BLaER1 treated with 17β-estradiol and CSF1 and Interleukin-3, amounts not matched to agents 10 nM and 100 nM (cell line): ENCODE measurements at regions not wholly inside any gene's neighbourhood (a gene's known extent, or its start where the extent isn't known, plus 50 kb on each side); places are given as distances from the start of the nearest gene placed in this dataset.
"Not testable (repeated sequence)": the region's sequence is repeated elsewhere in the genome, so short reads cannot be mapped to it uniquely, and the experiment has no call there.

Experiments
- H3K27ac ChIP-seq, 11 experiments: shearing (Covaris generic); formaldehyde crosslinking; 2 replicates each; pipeline ENCODE4 v1.8.1; 2022
- H3K27me3 ChIP-seq, 11 experiments: shearing (Covaris generic); formaldehyde crosslinking; 2 replicates each; pipeline ENCODE4 v1.8.1; 2022
- H3K36me3 ChIP-seq, 11 experiments: shearing (Covaris generic); formaldehyde crosslinking; 2 replicates each; pipeline ENCODE4 v1.8.1; 2022
- H3K4me1 ChIP-seq, 10 experiments: shearing (Covaris generic); formaldehyde crosslinking; 2 replicates each; pipeline ENCODE4 v1.8.1; 2022
- H3K4me2 ChIP-seq, 11 experiments: shearing (Covaris generic); formaldehyde crosslinking; 2 replicates each; pipeline ENCODE4 v1.8.1; 2022
- H3K4me3 ChIP-seq, 10 experiments: shearing (Covaris generic); formaldehyde crosslinking; 2 replicates each; pipeline ENCODE4 v1.8.1; 2022
- H3K9ac ChIP-seq, 11 experiments: shearing (Covaris generic); formaldehyde crosslinking; 2 replicates each; pipeline ENCODE4 v1.8.1; 2022
- H3K9me3 ChIP-seq, 11 experiments: shearing (Covaris generic); formaldehyde crosslinking; replicated peaks in 1 of 11; 2 replicates each; pipeline ENCODE4 v1.8.1; 2022
- H4K20me1 ChIP-seq, 11 experiments: shearing (Covaris generic); formaldehyde crosslinking; 2 replicates each; pipeline ENCODE4 v1.8.1; 2022
- Cebpa-rat ChIP-seq, 11 experiments: shearing (Covaris generic); IDR thresholded peaks; 2 replicates each; pipeline ENCODE4 v1.8.1; 2022

DNA sequence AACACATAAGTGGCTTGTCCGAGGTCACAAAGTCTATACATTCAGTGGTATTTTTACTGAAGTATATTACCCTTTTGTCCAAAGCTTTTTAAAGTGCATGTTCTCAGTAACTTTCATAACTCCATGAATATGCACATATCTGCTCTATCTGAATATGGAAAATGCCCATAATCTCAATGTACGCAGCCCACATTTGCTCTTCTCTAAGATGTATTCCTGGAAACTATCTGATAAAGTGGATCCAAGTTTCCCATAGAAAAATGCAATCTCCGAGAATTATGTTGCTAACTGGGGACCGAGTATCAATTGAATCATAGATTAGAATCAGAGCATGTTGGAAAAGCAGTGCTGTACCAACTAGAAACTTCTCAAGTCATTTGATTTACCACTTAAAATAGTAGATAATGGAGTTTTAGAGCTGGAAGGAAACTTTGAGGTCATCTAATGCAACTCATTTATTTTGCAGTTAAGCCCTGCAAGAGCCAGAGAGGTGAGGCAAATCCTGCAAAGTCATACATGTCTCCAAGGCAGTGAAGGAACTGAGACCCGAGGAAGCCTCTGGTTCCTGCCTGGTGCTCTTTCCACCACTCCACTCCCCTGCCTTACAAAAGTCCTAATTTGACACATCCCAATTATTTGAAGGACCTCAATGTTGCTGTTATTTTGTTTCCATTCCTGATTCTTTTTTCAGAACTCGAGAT lies 69.4 kb downstream of the CYCS start:
- no peak overlapping the region for H3K27ac ChIP-seq
- no peaks in the 10 kb centered on the region for H4K20me1 ChIP-seq
- no peak overlapping the region for H3K4me3 ChIP-seq
- no peaks in the 10 kb centered on the region for H3K4me1 ChIP-seq
- TF ChIP-seq Cebpa-rat (IDR thresholded peaks at IDR 0.05) = no peak
- no peaks in the 10 kb centered on the region for H3K9me3 ChIP-seq
- no peak overlapping the region for H3K9ac ChIP-seq
- H3K36me3 ChIP-seq = no peaks in the 10 kb centered on the region
- no peak overlapping the region for H3K4me2 ChIP-seq
- H3K27me3 ChIP-seq = no peaks in the 10 kb centered on the region

GRCh38 chr7:25054819-25055519 lies 70.1 kb downstream of the CYCS start:
- TF ChIP-seq Cebpa-rat (IDR thresholded peaks at IDR 0.05) = no peak
- Histone ChIP-seq H3K4me2 (no peak overlapping the region), H3K4me1 (no peaks in the 10 kb centered on the region), H3K9ac (no peak overlapping the region), H3K9me3 (no peaks in the 10 kb centered on the region), H4K20me1 (no peaks in the 10 kb centered on the region), H3K4me3 (no peak overlapping the region), H3K27me3 (no peaks in the 10 kb centered on the region), H3K36me3 (no peaks in the 10 kb centered on the region), H3K27ac (no peak overlapping the region)

GRCh38 chr7:25050223-25050622 lies 70.2 kb upstream of the OSBPL3 start:
- no peak overlapping the region for H3K4me3 ChIP-seq
- 0 out of 22 replicates have a peak, but pooled peaks cover 0 to 5% (median 0%) of the 10 kb centered on the region in 11 experiments for H3K9me3 ChIP-seq
- H3K4me1 ChIP-seq = no peaks in the 10 kb centered on the region
- H3K9ac ChIP-seq = no peak overlapping the region
- H4K20me1 ChIP-seq = no peaks in the 10 kb centered on the region
- H3K27me3 ChIP-seq = no peaks in the 10 kb centered on the region
- TF ChIP-seq Cebpa-rat (IDR thresholded peaks at IDR 0.05) = no peak
- no peak overlapping the region for H3K4me2 ChIP-seq
- no peak overlapping the region for H3K27ac ChIP-seq
- no peaks in the 10 kb centered on the region for H3K36me3 ChIP-seq

DNA sequence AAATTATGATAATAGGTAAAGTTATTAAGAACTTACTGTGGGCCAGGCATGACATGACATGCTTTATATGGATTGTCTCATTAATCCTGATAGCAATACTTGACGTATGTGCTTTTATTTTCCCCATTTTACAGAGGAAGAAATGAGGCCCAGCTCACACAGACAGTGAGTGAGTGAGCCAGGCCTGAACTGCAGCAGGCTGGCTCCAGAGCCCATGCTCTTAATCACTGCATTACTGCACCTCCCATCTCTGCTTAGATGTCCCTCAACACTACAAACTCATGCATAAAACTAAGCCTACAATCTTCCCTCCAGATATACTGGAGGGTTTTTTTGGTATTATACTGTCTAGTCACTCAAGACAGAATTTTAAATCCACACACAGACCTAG lies 68.5 kb upstream of the OSBPL3 start:
- Histone ChIP-seq H3K9me3 (0 out of 22 replicates have a peak, but pooled peaks cover 0 to 5% (median 0%) of the 10 kb centered on the region in 11 experiments), H3K27ac (no peak overlapping the region), H3K4me1 (no peaks in the 10 kb centered on the region), H3K4me2 (no peak overlapping the region), H4K20me1 (no peaks in the 10 kb centered on the region), H3K4me3 (no peak overlapping the region), H3K9ac (no peak overlapping the region), H3K36me3 (no peaks in the 10 kb centered on the region), H3K27me3 (no peaks in the 10 kb centered on the region)
- no peak for TF ChIP-seq Cebpa-rat (IDR thresholded peaks at IDR 0.05)

GRCh38 chr7:25047571-25048443 lies 67.8 kb upstream of the OSBPL3 start:
- not testable (repeated sequence) for H3K4me3 ChIP-seq

DNA sequence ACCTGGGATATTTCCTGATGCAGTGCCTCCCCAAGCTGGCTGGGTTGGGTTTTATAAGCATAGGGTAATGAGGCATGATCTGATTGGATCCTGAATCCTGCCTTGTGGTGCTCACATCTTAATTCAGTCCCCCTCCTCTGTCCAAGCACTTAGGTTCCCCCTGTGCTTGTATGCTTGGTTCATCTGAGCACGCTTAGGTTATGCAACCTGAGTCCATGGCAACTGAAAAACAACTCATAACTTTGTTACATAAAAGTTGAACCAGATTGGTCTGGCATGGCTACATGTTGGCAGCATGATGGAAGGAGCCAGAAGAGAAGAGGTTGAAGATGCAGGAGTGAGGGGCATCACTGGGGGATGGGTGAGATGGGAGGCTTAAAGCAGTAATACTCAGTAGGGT lies 57.3 kb upstream of the OSBPL3 start:
- H3K4me1 ChIP-seq = no peaks in the 10 kb centered on the region
- H3K4me2 ChIP-seq = no peak overlapping the region
- no peaks in the 10 kb centered on the region for H4K20me1 ChIP-seq
- no peak overlapping the region for H3K4me3 ChIP-seq
- no peak for TF ChIP-seq Cebpa-rat (IDR thresholded peaks at IDR 0.05)
- H3K9ac ChIP-seq = no peak overlapping the region
- no peak overlapping the region for H3K27ac ChIP-seq
- no peaks in the 10 kb centered on the region for H3K27me3 ChIP-seq
- H3K9me3 ChIP-seq = peaks cover 21 to 27% (median 22%) of the 10 kb centered on the region in 11 experiments
- no peaks in the 10 kb centered on the region for H3K36me3 ChIP-seq

More at GRCh38 chr7:25047571-25048443, 67.8 kb upstream of the OSBPL3 start:
- not testable (repeated sequence) for H3K4me2 ChIP-seq, H3K9me3 ChIP-seq, H3K27me3 ChIP-seq, H3K27ac ChIP-seq, H3K4me1 ChIP-seq, H3K9ac ChIP-seq, H3K36me3 ChIP-seq, H4K20me1 ChIP-seq

DNA sequence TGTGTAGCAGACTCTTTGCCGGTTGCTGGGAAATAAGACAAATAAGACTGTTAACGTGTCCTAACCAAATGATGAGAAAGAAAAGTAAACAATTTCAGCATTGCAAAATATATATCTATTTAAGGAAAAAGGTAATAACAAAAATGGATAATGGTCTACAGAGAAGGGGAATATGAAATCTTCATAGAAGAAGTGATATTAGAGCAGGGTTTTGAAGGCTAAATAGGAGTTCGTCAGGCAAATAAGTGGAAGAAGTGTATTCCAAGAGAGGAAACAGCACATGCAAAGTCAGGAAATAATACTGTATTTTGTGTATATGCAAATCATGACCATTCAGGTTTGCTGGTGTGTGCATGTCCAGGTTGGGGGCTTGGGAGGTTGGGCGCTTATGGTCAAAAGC lies 55.3 kb upstream of the OSBPL3 start:
- H3K4me1 ChIP-seq = no peaks in the 10 kb centered on the region
- no peak overlapping the region for H3K4me2 ChIP-seq
- H3K36me3 ChIP-seq = no peaks in the 10 kb centered on the region
- H4K20me1 ChIP-seq = no peaks in the 10 kb centered on the region
- no peak overlapping the region for H3K9ac ChIP-seq
- H3K27ac ChIP-seq = no peak overlapping the region
- H3K27me3 ChIP-seq = no peaks in the 10 kb centered on the region
- no peak overlapping the region for H3K4me3 ChIP-seq
- no peak for TF ChIP-seq Cebpa-rat (IDR thresholded peaks at IDR 0.05)
- H3K9me3 ChIP-seq = peaks cover 21 to 27% (median 22%) of the 10 kb centered on the region in 11 experiments

GRCh38 chr7:25034136-25034535 lies 54.2 kb upstream of the OSBPL3 start:
- Histone ChIP-seq H3K9ac (no peak overlapping the region), H4K20me1 (no peaks in the 10 kb centered on the region), H3K9me3 (peaks cover 21 to 27% (median 22%) of the 10 kb centered on the region in 11 experiments), H3K27me3 (no peaks in the 10 kb centered on the region), H3K36me3 (no peaks in the 10 kb centered on the region), H3K4me2 (no peak overlapping the region), H3K27ac (no peak overlapping the region), H3K4me3 (no peak overlapping the region), H3K4me1 (no peaks in the 10 kb centered on the region)
- no peak for TF ChIP-seq Cebpa-rat (IDR thresholded peaks at IDR 0.05)
